H7 (cell line): ENCODE measurements at regions not wholly inside any gene's neighbourhood (a gene's known extent, or its start where the extent isn't known, plus 50 kb on each side); places are given as distances from the start of the nearest gene placed in this dataset.
"Not testable (repeated sequence)": the region's sequence is repeated elsewhere in the genome, so short reads cannot be mapped to it uniquely, and the experiment has no call there.

ENCODE experiments used
- DNase-seq: peaks from one replicate; pipeline ENCODE4 v3.0.0; 2012
- H3K27me3 ChIP-seq: 2 replicates; pipeline ENCODE4 v1.6.0; 2011; ENCODE audit warnings: mild to moderate bottlenecking, low read length; ENCODE audit not compliant: control insufficient read depth, insufficient read depth
- H3K36me3 ChIP-seq: replicated peaks from 2 replicates; pipeline ENCODE4 v1.5.1; 2011; ENCODE audit warnings: low read length; ENCODE audit not compliant: control insufficient read depth, insufficient read depth
- H3K4me3 ChIP-seq: 2 replicates; pipeline ENCODE4 v1.5.1; 2011; ENCODE audit warnings: low read depth, mild to moderate bottlenecking, control low read depth, low read length, moderate library complexity; ENCODE audit not compliant: insufficient read depth

GRCh38 chr3:95212117-95212516 lies 1149.3 kb downstream of the NSUN3 start:
- no peak overlapping the region for H3K4me3 ChIP-seq
- no peaks in the 10 kb centered on the region for H3K27me3 ChIP-seq
- DNase-seq: no peak
- H3K36me3 ChIP-seq: no peaks in the 10 kb centered on the region

GRCh38 chr3:95215437-95215957 lies 1152.6 kb downstream of the NSUN3 start:
- Histone ChIP-seq H3K36me3 (no peaks in the 10 kb centered on the region), H3K4me3 (no peak overlapping the region), H3K27me3 (no peaks in the 10 kb centered on the region)
- DNase-seq: no peak

GRCh38 chr3:95217661-95218060 lies 1154.8 kb downstream of the NSUN3 start:
- Histone ChIP-seq H3K4me3 (no peak overlapping the region), H3K27me3 (no peaks in the 10 kb centered on the region), H3K36me3 (no peaks in the 10 kb centered on the region)
- DNase-seq: no peak

- no peaks in the 10 kb centered on the region for H3K27me3 ChIP-seq
- DNase-seq: no peak
- no peak overlapping the region for H3K4me3 ChIP-seq
- H3K36me3 ChIP-seq: no peaks in the 10 kb centered on the region
These were observed 1155.6 kb downstream of the NSUN3 start for GRCh38 chr3:95218484-95218883.

GRCh38 chr3:95226437-95226836 lies 1163.6 kb downstream of the NSUN3 start:
- Histone ChIP-seq H3K36me3 (no peaks in the 10 kb centered on the region), H3K27me3 (no peaks in the 10 kb centered on the region), H3K4me3 (no peak overlapping the region)
- no peak for DNase-seq

- H3K4me3 ChIP-seq: no peak overlapping the region
- H3K36me3 ChIP-seq: no peaks in the 10 kb centered on the region
- no peaks in the 10 kb centered on the region for H3K27me3 ChIP-seq
- DNase-seq: no peak
These were observed 1164.2 kb downstream of the NSUN3 start for GRCh38 chr3:95227092-95227491.

GRCh38 chr3:95228416-95228815 lies 1165.6 kb downstream of the NSUN3 start:
- Histone ChIP-seq H3K36me3 (no peaks in the 10 kb centered on the region), H3K27me3 (no peaks in the 10 kb centered on the region), H3K4me3 (no peak overlapping the region)
- DNase-seq: no peak

- Histone ChIP-seq H3K36me3 (no peaks in the 10 kb centered on the region), H3K4me3 (no peak overlapping the region), H3K27me3 (no peaks in the 10 kb centered on the region)
- DNase-seq: no peak
These were observed 1173.1 kb downstream of the NSUN3 start for GRCh38 chr3:95235916-95236315.

GRCh38 chr3:95237783-95238182 lies 1174.9 kb downstream of the NSUN3 start:
- no peak overlapping the region for H3K4me3 ChIP-seq
- DNase-seq: no peak
- no peaks in the 10 kb centered on the region for H3K27me3 ChIP-seq

GRCh38 chr3:95240395-95240794 lies 1177.5 kb downstream of the NSUN3 start:
- H3K4me3 ChIP-seq: no peak overlapping the region
- no peaks in the 10 kb centered on the region for H3K36me3 ChIP-seq
- DNase-seq: no peak
- no peaks in the 10 kb centered on the region for H3K27me3 ChIP-seq

More at GRCh38 chr3:95237783-95238182, 1174.9 kb downstream of the NSUN3 start:
- no peaks in the 10 kb centered on the region for H3K36me3 ChIP-seq

GRCh38 chr3:95241256-95241655 lies 1178.4 kb downstream of the NSUN3 start:
- DNase-seq, H3K36me3 ChIP-seq, H3K27me3 ChIP-seq, H3K4me3 ChIP-seq: not testable (repeated sequence)

- H3K36me3 ChIP-seq: no peaks in the 10 kb centered on the region
- DNase-seq: no peak
- H3K4me3 ChIP-seq: no peak overlapping the region
- no peaks in the 10 kb centered on the region for H3K27me3 ChIP-seq
These were observed 1183.6 kb downstream of the NSUN3 start for GRCh38 chr3:95246413-95246812.

GRCh38 chr3:95254061-95254460 lies 1191.2 kb downstream of the NSUN3 start:
- no peaks in the 10 kb centered on the region for H3K27me3 ChIP-seq
- no peak for DNase-seq

GRCh38 chr3:95254758-95255157 lies 1191.9 kb downstream of the NSUN3 start:
- DNase-seq: no peak
- H3K4me3 ChIP-seq: no peak overlapping the region

More at GRCh38 chr3:95254061-95254460, 1191.2 kb downstream of the NSUN3 start:
- H3K4me3 ChIP-seq: no peak overlapping the region
- no peaks in the 10 kb centered on the region for H3K36me3 ChIP-seq

GRCh38 chr3:95265129-95265528 lies 1202.3 kb downstream of the NSUN3 start:
- no peaks in the 10 kb centered on the region for H3K27me3 ChIP-seq
- no peak overlapping the region for H3K4me3 ChIP-seq
- no peaks in the 10 kb centered on the region for H3K36me3 ChIP-seq
- DNase-seq: no peak

More at GRCh38 chr3:95254758-95255157, 1191.9 kb downstream of the NSUN3 start:
- Histone ChIP-seq H3K27me3 (no peaks in the 10 kb centered on the region), H3K36me3 (no peaks in the 10 kb centered on the region)

- DNase-seq: no peak
- H3K36me3 ChIP-seq: no peaks in the 10 kb centered on the region
- H3K27me3 ChIP-seq: no peaks in the 10 kb centered on the region
- H3K4me3 ChIP-seq: no peak overlapping the region
These were observed 1208.5 kb downstream of the NSUN3 start for GRCh38 chr3:95271395-95271794.
